Muscle of back (tissue), 3 donors: ENCODE measurements at regions not wholly inside any gene's neighbourhood (a gene's known extent, or its start where the extent isn't known, plus 50 kb on each side); places are given as distances from the start of the nearest gene placed in this dataset.

Experiments used
- DNase-seq, 3 donors: peaks; one replicate each; pipeline versions ENCODE4 v3.0.0 to v3.0.0-alpha.2; 2013

GRCh38 chr2:71891719-71892422 lies 255.8 kb downstream of the CYP26B1 start:
- no peak for DNase-seq

- DNase-seq: no peak
Observed at GRCh38 chr2:71891155-71891554, 256.5 kb downstream of the CYP26B1 start.

GRCh38 chr2:71889759-71890684 lies 257.6 kb downstream of the CYP26B1 start:
- peak in 1 of 3 donors; percentile 78 for DNase-seq

GRCh38 chr2:71888751-71889445 lies 258.8 kb downstream of the CYP26B1 start:
- no peak for DNase-seq

- DNase-seq: no peak
Observed at GRCh38 chr2:71887196-71887595, 260.5 kb downstream of the CYP26B1 start.

GRCh38 chr2:71886241-71886640 lies 261.4 kb downstream of the CYP26B1 start:
- no peak for DNase-seq

GRCh38 chr2:71884303-71885042 lies 263.2 kb downstream of the CYP26B1 start:
- no peak for DNase-seq

GRCh38 chr2:71882949-71883472 lies 264.7 kb downstream of the CYP26B1 start:
- peak; percentile 46 to 75 (median 53) for DNase-seq

GRCh38 chr2:71882236-71882946 lies 265.3 kb downstream of the CYP26B1 start:
- no peak for DNase-seq

GRCh38 chr2:71880846-71881610 lies 266.6 kb downstream of the CYP26B1 start:
- DNase-seq: no peak

- no peak for DNase-seq
Observed at GRCh38 chr2:71880287-71880686, 267.4 kb downstream of the CYP26B1 start.

- no peak for DNase-seq
Observed at GRCh38 chr2:71879509-71880184, 268.0 kb downstream of the CYP26B1 start.

- DNase-seq: no peak
Observed at GRCh38 chr2:71878626-71879508, 268.8 kb downstream of the CYP26B1 start.

GRCh38 chr2:71877636-71878035 lies 270.0 kb downstream of the CYP26B1 start:
- no peak for DNase-seq

- DNase-seq: no peak
Observed at GRCh38 chr2:71876542-71877451, 270.9 kb downstream of the CYP26B1 start.

- DNase-seq: no peak
Observed at GRCh38 chr2:71872466-71873051, 275.1 kb downstream of the CYP26B1 start.
